KMS-11 (cell line): ENCODE measurements at regions not wholly inside any gene's neighbourhood (a gene's known extent, or its start where the extent isn't known, plus 50 kb on each side); places are given as distances from the start of the nearest gene placed in this dataset.

ENCODE experiments used
- H2AFZ ChIP-seq: fragments of 200-600 bp; sonication (generic); 2 replicates; pipeline ENCODE4 v1.6.1; 2016; ENCODE audit warnings: antibody characterized with exemption, mixed run types, low read depth
- H3K27ac ChIP-seq: fragments of 200-600 bp; sonication (generic); 2 replicates; pipeline ENCODE4 v1.6.1; 2016; ENCODE audit warnings: mild to moderate bottlenecking, mixed run types
- H3K27me3 ChIP-seq: fragments of 200-600 bp; sonication (generic); 2 replicates; pipeline ENCODE4 v1.6.1; 2017; ENCODE audit warnings: mild to moderate bottlenecking, low read depth, mixed run types, moderate library complexity; ENCODE audit not compliant: insufficient read depth
- H3K36me3 ChIP-seq: fragments of 200-600 bp; sonication (generic); 2 replicates; pipeline ENCODE4 v1.6.1; 2017; ENCODE audit warnings: mild to moderate bottlenecking, mixed run types; ENCODE audit not compliant: insufficient read depth
- H3K4me1 ChIP-seq: fragments of 200-600 bp; sonication (generic); 2 replicates; pipeline ENCODE4 v1.6.1; 2016; ENCODE audit warnings: mild to moderate bottlenecking, low read depth, mixed run types; ENCODE audit not compliant: poor library complexity, severe bottlenecking
- H3K4me2 ChIP-seq: fragments of 200-600 bp; sonication (generic); 2 replicates; pipeline ENCODE4 v1.7.0; 2016; ENCODE audit warnings: mild to moderate bottlenecking, mixed run types
- H3K4me3 ChIP-seq: fragments of 200-600 bp; sonication (generic); IDR thresholded peaks from 2 replicates; pipeline ENCODE4 v1.6.1; 2017; ENCODE audit warnings: low read depth, low read length, mixed read lengths; ENCODE audit not compliant: insufficient read depth
- H3K79me2 ChIP-seq: fragments of 200-600 bp; sonication (generic); 2 replicates; pipeline ENCODE4 v1.6.1; 2016; ENCODE audit warnings: low read depth, mixed run types; ENCODE audit not compliant: insufficient read depth
- H3K9ac ChIP-seq: fragments of 200-600 bp; sonication (generic); 2 replicates; pipeline ENCODE4 v1.6.1; 2016; ENCODE audit warnings: mild to moderate bottlenecking, mixed run types
- H4K20me1 ChIP-seq: fragments of 200-600 bp; sonication (generic); 2 replicates; pipeline ENCODE4 v1.6.1; 2016; ENCODE audit warnings: mild to moderate bottlenecking, mixed run types; ENCODE audit not compliant: insufficient read depth
- CTCF ChIP-seq: fragments of 200-600 bp; sonication (generic); conservative IDR thresholded peaks from 2 replicates; pipeline ENCODE4 v1.6.1; 2017; ENCODE audit warnings: low read depth, mild to moderate bottlenecking, antibody characterized with exemption, low read length, moderate library complexity, mixed read lengths

GRCh38 chr22:49300951-49301397, 526.7 kb downstream of the BRD1 start:
- Histone ChIP-seq H3K79me2 (no peaks in the 10 kb centered on the region), H3K9ac (no peak overlapping the region), H3K36me3 (no peaks in the 10 kb centered on the region), H3K4me1 (no peaks in the 10 kb centered on the region), H3K27me3 (no peaks in the 10 kb centered on the region), H3K27ac (no peak overlapping the region), H3K4me3 (no peak overlapping the region), H2AFZ (no peak overlapping the region), H3K4me2 (no peak overlapping the region), H4K20me1 (no peaks in the 10 kb centered on the region)
- no peak for TF ChIP-seq CTCF

- Histone ChIP-seq H3K4me2 (no peak overlapping the region), H3K9ac (no peak overlapping the region), H4K20me1 (no peaks in the 10 kb centered on the region), H2AFZ (no peak overlapping the region), H3K27me3 (no peaks in the 10 kb centered on the region), H3K79me2 (no peaks in the 10 kb centered on the region), H3K4me3 (no peak overlapping the region), H3K27ac (no peak overlapping the region), H3K4me1 (no peaks in the 10 kb centered on the region), H3K36me3 (no peaks in the 10 kb centered on the region)
- TF ChIP-seq CTCF: no peak
Measured at GRCh38 chr22:49300241-49300640, 527.4 kb downstream of the BRD1 start.

- no peak overlapping the region for H3K27ac ChIP-seq
- no peak for TF ChIP-seq CTCF
Measured at GRCh38 chr22:49299821-49300231, 527.8 kb downstream of the BRD1 start.

GRCh38 chr22:49298834-49299750, 528.6 kb downstream of the BRD1 start:
- no peak overlapping the region for H3K27ac ChIP-seq
- H3K79me2 ChIP-seq: no peaks in the 10 kb centered on the region
- no peak overlapping the region for H3K4me2 ChIP-seq
- no peaks in the 10 kb centered on the region for H3K27me3 ChIP-seq
- no peak overlapping the region for H2AFZ ChIP-seq
- H3K36me3 ChIP-seq: no peaks in the 10 kb centered on the region
- no peaks in the 10 kb centered on the region for H4K20me1 ChIP-seq
- no peak overlapping the region for H3K4me3 ChIP-seq
- no peak overlapping the region for H3K9ac ChIP-seq
- no peaks in the 10 kb centered on the region for H3K4me1 ChIP-seq
- TF ChIP-seq CTCF: no peak

More at GRCh38 chr22:49299821-49300231, 527.8 kb downstream of the BRD1 start:
- H3K27me3 ChIP-seq: no peaks in the 10 kb centered on the region
- no peaks in the 10 kb centered on the region for H4K20me1 ChIP-seq
- H3K36me3 ChIP-seq: no peaks in the 10 kb centered on the region
- H3K79me2 ChIP-seq: no peaks in the 10 kb centered on the region
- no peak overlapping the region for H2AFZ ChIP-seq
- no peak overlapping the region for H3K9ac ChIP-seq
- H3K4me2 ChIP-seq: no peak overlapping the region
- H3K4me3 ChIP-seq: no peak overlapping the region
- H3K4me1 ChIP-seq: no peaks in the 10 kb centered on the region
